ENCODE measurements at regions not wholly inside any gene's neighbourhood (a gene's known extent, or its start where the extent isn't known, plus 50 kb on each side); places are given as distances from the start of the nearest gene placed in this dataset.

DNA sequence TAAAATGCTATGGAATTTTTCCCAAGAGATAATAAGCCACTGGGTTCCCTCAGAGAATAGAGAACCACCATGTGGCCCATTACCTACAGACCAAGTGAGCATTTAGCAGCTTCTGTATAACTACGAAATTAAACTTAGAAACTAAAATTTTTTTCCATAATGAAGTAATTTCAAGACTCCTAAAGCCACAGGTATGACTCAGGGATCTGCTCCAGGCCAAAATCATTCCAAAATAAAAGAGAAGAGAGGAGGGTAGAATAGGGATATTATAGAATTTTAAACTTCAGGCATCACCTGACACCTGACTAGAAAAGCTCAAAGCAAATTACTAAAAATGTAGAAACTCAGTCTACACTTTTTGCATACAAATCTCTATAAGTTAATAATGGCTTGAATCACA is 108.9 kb upstream of the DST start:
- H3K4me3 ChIP-seq (ENCODE audit: low read depth, low read length, poor library complexity, severe bottlenecking), result no peak overlapping the region
- H3K4me1 ChIP-seq (ENCODE audit: insufficient read depth, low read length, poor library complexity, severe bottlenecking), result no peaks in the 10 kb centered on the region
- H3K79me2 ChIP-seq (ENCODE audit: insufficient read depth, low read depth, low read length), result no peaks in the 10 kb centered on the region
- POLR2A ChIA-PET, result interaction anchor here (0.6 to 1.6 kb wide), 4 partner anchors 8 to 300 kb away, joined by 3 to 5 read pairs (median 3); no protein-coding TSS in a partner anchor
- H4K20me1 ChIP-seq (ENCODE audit: insufficient read depth, low read length), result no peaks in the 10 kb centered on the region
- intact Hi-C loops (cut with micrococcal nuclease; ENCODE audit: unreplicated experiment), result no loop called here
- no peaks in the 10 kb centered on the region for H3K36me3 ChIP-seq (ENCODE audit: insufficient read depth, low read length)
- no peaks in the 10 kb centered on the region for H3K9me3 ChIP-seq (ENCODE audit: low read length)
- no TSS peak for BruUV-seq (replicated peaks)
- DNase-seq (ENCODE audit: low spot score), result no peak
- H3K9me2 ChIP-seq (ENCODE audit: insufficient read depth, low read length), result no peaks in the 10 kb centered on the region
- H3K27ac ChIP-seq (ENCODE audit: low read depth, low read length, poor library complexity, severe bottlenecking), result no peak overlapping the region
- CTCF ChIA-PET (ENCODE audit: unreplicated experiment), result no interaction called here
- no peak overlapping the region for H2AFZ ChIP-seq (ENCODE audit: low read length)
- TF ChIP-seq EZH2phosphoT487 (IDR thresholded peaks at IDR 0.05; ENCODE audit: borderline replicate concordance, low read depth, low read length), result no peak
- TF ChIP-seq, protein P1, sequence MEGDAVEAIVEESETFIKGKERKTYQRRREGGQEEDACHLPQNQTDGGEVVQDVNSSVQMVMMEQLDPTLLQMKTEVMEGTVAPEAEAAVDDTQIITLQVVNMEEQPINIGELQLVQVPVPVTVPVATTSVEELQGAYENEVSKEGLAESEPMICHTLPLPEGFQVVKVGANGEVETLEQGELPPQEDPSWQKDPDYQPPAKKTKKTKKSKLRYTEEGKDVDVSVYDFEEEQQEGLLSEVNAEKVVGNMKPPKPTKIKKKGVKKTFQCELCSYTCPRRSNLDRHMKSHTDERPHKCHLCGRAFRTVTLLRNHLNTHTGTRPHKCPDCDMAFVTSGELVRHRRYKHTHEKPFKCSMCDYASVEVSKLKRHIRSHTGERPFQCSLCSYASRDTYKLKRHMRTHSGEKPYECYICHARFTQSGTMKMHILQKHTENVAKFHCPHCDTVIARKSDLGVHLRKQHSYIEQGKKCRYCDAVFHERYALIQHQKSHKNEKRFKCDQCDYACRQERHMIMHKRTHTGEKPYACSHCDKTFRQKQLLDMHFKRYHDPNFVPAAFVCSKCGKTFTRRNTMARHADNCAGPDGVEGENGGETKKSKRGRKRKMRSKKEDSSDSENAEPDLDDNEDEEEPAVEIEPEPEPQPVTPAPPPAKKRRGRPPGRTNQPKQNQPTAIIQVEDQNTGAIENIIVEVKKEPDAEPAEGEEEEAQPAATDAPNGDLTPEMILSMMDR (conservative IDR thresholded peaks at IDR 0.05; ENCODE audit: low read length), result no peak
- no peak overlapping the region for H3K4me2 ChIP-seq (ENCODE audit: low read length)

GRCh38 chr6:56750686-56751085 is 108.0 kb upstream of the DST start:
- Histone ChIP-seq H3K4me2 (ENCODE audit: low read length) (no peak overlapping the region), H2AFZ (ENCODE audit: low read length) (no peak overlapping the region), H3K36me3 (ENCODE audit: insufficient read depth, low read length) (no peaks in the 10 kb centered on the region), H3K27ac (ENCODE audit: low read depth, low read length, poor library complexity, severe bottlenecking) (no peak overlapping the region), H3K9me2 (ENCODE audit: insufficient read depth, low read length) (no peaks in the 10 kb centered on the region), H3K4me1 (ENCODE audit: insufficient read depth, low read length, poor library complexity, severe bottlenecking) (no peaks in the 10 kb centered on the region), H3K79me2 (ENCODE audit: insufficient read depth, low read depth, low read length) (no peaks in the 10 kb centered on the region), H4K20me1 (ENCODE audit: insufficient read depth, low read length) (no peaks in the 10 kb centered on the region), H3K9me3 (ENCODE audit: low read length) (no peaks in the 10 kb centered on the region), H3K4me3 (ENCODE audit: low read depth, low read length, poor library complexity, severe bottlenecking) (no peak overlapping the region)
- CTCF ChIA-PET (ENCODE audit: unreplicated experiment), result no interaction called here
- no peak for DNase-seq (ENCODE audit: low spot score)
- intact Hi-C loops (cut with micrococcal nuclease; ENCODE audit: unreplicated experiment), result no loop called here
- POLR2A ChIA-PET, result interaction anchor here (1.3 to 1.6 kb wide), 2 partner anchors 11 to 60 kb away, joined by 3 to 5 read pairs; no protein-coding TSS in a partner anchor
- TF ChIP-seq, protein P1 (conservative IDR thresholded peaks at IDR 0.05; ENCODE audit: low read length), result no peak
- no peak for TF ChIP-seq EZH2phosphoT487 (IDR thresholded peaks at IDR 0.05; ENCODE audit: borderline replicate concordance, low read depth, low read length)
- BruUV-seq (replicated peaks), result no TSS peak

DNA sequence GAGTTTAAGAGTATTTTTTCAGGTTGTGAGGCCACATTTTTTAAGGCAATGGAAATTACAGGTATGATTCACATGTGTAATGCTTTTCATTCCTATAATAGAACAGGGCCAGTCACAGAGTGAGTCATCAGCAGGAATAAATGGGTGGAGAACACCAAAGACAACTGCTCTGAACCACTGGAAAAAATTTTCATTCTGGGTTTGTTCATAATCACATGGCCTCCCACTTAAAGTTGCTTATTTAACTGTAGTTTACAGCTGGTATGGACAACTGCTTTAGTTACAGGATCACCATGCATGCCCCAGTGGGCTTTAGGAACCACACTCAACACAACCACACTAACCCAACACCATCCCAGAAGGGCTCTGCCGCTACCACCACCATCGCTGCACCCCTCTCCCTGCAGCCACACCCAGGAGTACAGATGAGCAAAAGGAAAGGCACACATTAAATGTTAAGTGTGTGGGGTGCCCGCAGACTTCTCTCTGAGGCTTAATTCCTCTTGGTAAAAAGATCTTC is 107.0 kb upstream of the DST start:
- Histone ChIP-seq H2AFZ (ENCODE audit: low read length) (no peak overlapping the region), H3K4me3 (ENCODE audit: low read depth, low read length, poor library complexity, severe bottlenecking) (no peak overlapping the region), H3K4me1 (ENCODE audit: insufficient read depth, low read length, poor library complexity, severe bottlenecking) (no peaks in the 10 kb centered on the region), H3K9me2 (ENCODE audit: insufficient read depth, low read length) (no peaks in the 10 kb centered on the region), H4K20me1 (ENCODE audit: insufficient read depth, low read length) (no peaks in the 10 kb centered on the region), H3K36me3 (ENCODE audit: insufficient read depth, low read length) (no peaks in the 10 kb centered on the region), H3K27ac (ENCODE audit: low read depth, low read length, poor library complexity, severe bottlenecking) (no peak overlapping the region), H3K79me2 (ENCODE audit: insufficient read depth, low read depth, low read length) (no peaks in the 10 kb centered on the region), H3K9me3 (ENCODE audit: low read length) (no peaks in the 10 kb centered on the region), H3K4me2 (ENCODE audit: low read length) (no peak overlapping the region)
- no peak for DNase-seq (ENCODE audit: low spot score)
- no TSS peak for BruUV-seq (replicated peaks)
- TF ChIP-seq EZH2phosphoT487 (IDR thresholded peaks at IDR 0.05; ENCODE audit: borderline replicate concordance, low read depth, low read length), result no peak
- TF ChIP-seq, protein P1 (conservative IDR thresholded peaks at IDR 0.05; ENCODE audit: low read length), result no peak
- intact Hi-C loops (cut with micrococcal nuclease; ENCODE audit: unreplicated experiment), result no loop called here
- CTCF ChIA-PET (ENCODE audit: unreplicated experiment), result no interaction called here
- POLR2A ChIA-PET, result no interaction called here

All from OCI-LY7 (cell line).